HEK293 (cell line): ENCODE measurements at regions not wholly inside any gene's neighbourhood (a gene's known extent, or its start where the extent isn't known, plus 50 kb on each side); places are given as distances from the start of the nearest gene placed in this dataset.

ENCODE experiments used
- BCL6B ChIP-seq: fragments of 450-650 bp; formaldehyde crosslinking; IDR thresholded peaks from 2 replicates; pipeline ENCODE4 v1.5.1; 2017; ENCODE audit warnings: missing biosample characterization, missing genetic modification characterization
- CTCF ChIP-seq: fragments of 450-650 bp; formaldehyde crosslinking; IDR thresholded peaks from 2 replicates; pipeline ENCODE4 v1.5.1; 2016; ENCODE audit warnings: missing biosample characterization, missing genetic modification characterization
- SCRT2 ChIP-seq: fragments of 450-650 bp; formaldehyde crosslinking; IDR thresholded peaks from 2 replicates; pipeline ENCODE4 v1.5.1; 2016; ENCODE audit warnings: missing biosample characterization, missing genetic modification characterization
- ZBTB21 ChIP-seq: fragments of 450-650 bp; formaldehyde crosslinking; IDR thresholded peaks from 2 replicates; pipeline ENCODE4 v1.5.1; 2017; ENCODE audit warnings: missing biosample characterization, missing genetic modification characterization
- ZNF138 ChIP-seq: fragments of 450-650 bp; formaldehyde crosslinking; IDR thresholded peaks from 2 replicates; pipeline ENCODE4 v1.5.1; 2016; ENCODE audit warnings: missing biosample characterization, missing genetic modification characterization, borderline replicate concordance
- ZNF658 ChIP-seq: fragments of 450-650 bp; formaldehyde crosslinking; IDR thresholded peaks from 2 replicates; pipeline ENCODE4; 2016; ENCODE audit warnings: missing biosample characterization, missing genetic modification characterization
- ZNF707 ChIP-seq: fragments of 450-650 bp; formaldehyde crosslinking; IDR thresholded peaks from 2 replicates; pipeline ENCODE4 v1.5.1; 2016; ENCODE audit warnings: missing biosample characterization, missing genetic modification characterization
- ZSCAN23 ChIP-seq: fragments of 450-650 bp; formaldehyde crosslinking; IDR thresholded peaks from 2 replicates; pipeline ENCODE4 v1.5.1; 2016; ENCODE audit warnings: missing biosample characterization, missing genetic modification characterization

GRCh38 chr6:87908978-87909811 is 138.4 kb upstream of the SPACA1 start:
- TF ChIP-seq ZNF658 (no peak), SCRT2 (tag by site-specific recombination) (no peak), ZBTB21 (tag by site-specific recombination) (no peak), BCL6B (tag by site-specific recombination) (no peak), ZSCAN23 (tag by site-specific recombination) (no peak), ZNF707 (tag by site-specific recombination) (no peak), CTCF (tag by site-specific recombination) (no peak), ZNF138 (tag by site-specific recombination) (no peak)
